SU-DHL-6 (cell line): ENCODE measurements at regions not wholly inside any gene's neighbourhood (a gene's known extent, or its start where the extent isn't known, plus 50 kb on each side); places are given as distances from the start of the nearest gene placed in this dataset.

Source experiments
- H2AFZ ChIP-seq: fragments of 200-600 bp; sonication (generic); 2 replicates; pipeline ENCODE4 v1.6.1; 2014; ENCODE audit warnings: low read depth, mild to moderate bottlenecking, moderate library complexity, mixed read lengths, antibody characterized with exemption, low read length; ENCODE audit not compliant: severe bottlenecking
- H3F3A ChIP-seq: fragments of 200-600 bp; shearing (Covaris generic); 2 replicates; pipeline ENCODE4 v1.6.0; 2016; ENCODE audit warnings: antibody characterized with exemption, mild to moderate bottlenecking; ENCODE audit not compliant: insufficient read depth
- H3K27ac ChIP-seq: fragments of 200-600 bp; sonication (generic); 2 replicates; pipeline ENCODE4 v1.5.1; 2016; ENCODE audit warnings: low read depth, mild to moderate bottlenecking, low read length, moderate library complexity, mixed read lengths
- H3K27me3 ChIP-seq: fragments of 200-600 bp; sonication (generic), shearing (Covaris generic); 2 replicates; pipeline ENCODE4 v1.6.0; 2014; ENCODE audit warnings: mild to moderate bottlenecking, low read length
- H3K36me3 ChIP-seq: fragments of 200-600 bp; sonication (generic); 2 replicates; pipeline ENCODE4 v1.6.1; 2014; ENCODE audit warnings: mild to moderate bottlenecking, low read length, mixed read lengths
- H3K4me2 ChIP-seq: fragments of 300-600, 200-600 bp; shearing (Covaris generic), sonication (generic); 2 replicates; pipeline ENCODE4 v1.6.0; 2014; ENCODE audit warnings: low read length, low read depth, mild to moderate bottlenecking; ENCODE audit not compliant: poor library complexity, severe bottlenecking
- H3K4me3 ChIP-seq: fragments of 200-600 bp; sonication (generic); 2 replicates; pipeline ENCODE4 v1.5.1; 2014; ENCODE audit warnings: antibody characterized with exemption, low read length, mild to moderate bottlenecking, mixed read lengths; ENCODE audit not compliant: insufficient read depth, poor library complexity, severe bottlenecking
- H3K79me2 ChIP-seq: fragments of 200-600 bp; sonication (generic); 2 replicates; pipeline ENCODE4 v1.6.1; 2014; ENCODE audit warnings: mild to moderate bottlenecking, low read length, moderate library complexity; ENCODE audit not compliant: insufficient read depth
- H3K9ac ChIP-seq: fragments of 200-600 bp; sonication (generic); 2 replicates; pipeline ENCODE4 v1.7.0; 2014; ENCODE audit warnings: mild to moderate bottlenecking, low read length
- H3K9me2 ChIP-seq: fragments of 200-600 bp; sonication (generic); replicated peaks from 2 replicates; pipeline ENCODE4 v1.6.1; 2014; ENCODE audit warnings: low read length; ENCODE audit not compliant: insufficient read depth
- H3K9me3 ChIP-seq: fragments of 200-600 bp; sonication (generic); 2 replicates; pipeline ENCODE4 v1.6.1; 2014; ENCODE audit warnings: low read length, mixed read lengths; ENCODE audit not compliant: insufficient read depth
- H4K20me1 ChIP-seq: fragments of 200-600 bp; sonication (generic); 2 replicates; pipeline ENCODE4 v1.6.1; 2014; ENCODE audit warnings: low read depth, mild to moderate bottlenecking, antibody characterized with exemption, low read length, moderate library complexity, mixed read lengths
- CTCF ChIP-seq: fragments of 200-600 bp; sonication (generic); IDR thresholded peaks from one replicate; pipeline ENCODE4 v1.5.1; 2017; ENCODE audit warnings: antibody characterized with exemption, mild to moderate bottlenecking, low read length, moderate library complexity; ENCODE audit not compliant: insufficient read depth, poor library complexity, severe bottlenecking
- EZH2phosphoT487 ChIP-seq: fragments of 200-600 bp; sonication (generic), shearing (Covaris generic); conservative IDR thresholded peaks from 2 replicates; pipeline ENCODE4 v1.6.1; 2018; ENCODE audit warnings: mild to moderate bottlenecking, antibody characterized with exemption, low read length, moderate library complexity, mixed read lengths

GRCh38 chr11:82355313-82355823, 378.3 kb downstream of the FAM181B start:
- H3F3A ChIP-seq = no peaks in the 10 kb centered on the region

GRCh38 chr11:82326853-82327252, 406.8 kb downstream of the FAM181B start:
- no peaks in the 10 kb centered on the region for H3F3A ChIP-seq
- H2AFZ ChIP-seq = no peak overlapping the region
- H3K79me2 ChIP-seq = no peaks in the 10 kb centered on the region

More at GRCh38 chr11:82355313-82355823, 378.3 kb downstream of the FAM181B start:
- no peaks in the 10 kb centered on the region for H3K9me3 ChIP-seq
- H3K9ac ChIP-seq = no peak overlapping the region
- H2AFZ ChIP-seq = no peak overlapping the region
- H3K27me3 ChIP-seq = no peaks in the 10 kb centered on the region
- no peaks in the 10 kb centered on the region for H3K36me3 ChIP-seq
- H3K79me2 ChIP-seq = no peaks in the 10 kb centered on the region
- no peak for TF ChIP-seq CTCF
- H3K4me2 ChIP-seq = no peak overlapping the region
- H3K27ac ChIP-seq = no peak overlapping the region
- no peaks in the 10 kb centered on the region for H4K20me1 ChIP-seq
- no peaks in the 10 kb centered on the region for H3K9me2 ChIP-seq
- H3K4me3 ChIP-seq = no peak overlapping the region

GRCh38 chr11:82321206-82321605, 412.5 kb downstream of the FAM181B start:
- Histone ChIP-seq H4K20me1 (no peaks in the 10 kb centered on the region), H3K27ac (no peak overlapping the region), H3K4me2 (no peak overlapping the region), H3K36me3 (no peaks in the 10 kb centered on the region), H3K9me3 (no peaks in the 10 kb centered on the region), H3K9ac (no peak overlapping the region), H3F3A (no peaks in the 10 kb centered on the region), H3K79me2 (no peaks in the 10 kb centered on the region), H2AFZ (no peak overlapping the region), H3K9me2 (no peaks in the 10 kb centered on the region), H3K27me3 (no peaks in the 10 kb centered on the region), H3K4me3 (no peak overlapping the region)
- no peak for TF ChIP-seq EZH2phosphoT487
- no peak for TF ChIP-seq CTCF

More at GRCh38 chr11:82326853-82327252, 406.8 kb downstream of the FAM181B start:
- Histone ChIP-seq H3K36me3 (no peaks in the 10 kb centered on the region), H3K4me2 (no peak overlapping the region), H4K20me1 (no peaks in the 10 kb centered on the region), H3K9ac (no peak overlapping the region), H3K9me3 (no peaks in the 10 kb centered on the region), H3K27ac (no peak overlapping the region), H3K9me2 (no peaks in the 10 kb centered on the region), H3K4me3 (no peak overlapping the region), H3K27me3 (no peaks in the 10 kb centered on the region)
- TF ChIP-seq CTCF (no peak), EZH2phosphoT487 (no peak)

- no peaks in the 10 kb centered on the region for H3K79me2 ChIP-seq
- H3K9me3 ChIP-seq = no peaks in the 10 kb centered on the region
- no peaks in the 10 kb centered on the region for H3K36me3 ChIP-seq
- no peak overlapping the region for H3K9ac ChIP-seq
- no peak overlapping the region for H3K4me2 ChIP-seq
- H3F3A ChIP-seq = no peaks in the 10 kb centered on the region
- peaks cover 4% of the 10 kb centered on the region; the same call in 1 of the 2 replicates for H4K20me1 ChIP-seq
- TF ChIP-seq CTCF = no peak
- no peak for TF ChIP-seq EZH2phosphoT487
- no peak overlapping the region for H3K27ac ChIP-seq
- H3K4me3 ChIP-seq = no peak overlapping the region
- no peaks in the 10 kb centered on the region for H3K27me3 ChIP-seq
- no peaks in the 10 kb centered on the region for H3K9me2 ChIP-seq
- H2AFZ ChIP-seq = no peak overlapping the region
These were observed 418.6 kb downstream of the FAM181B start for GRCh38 chr11:82315093-82315492.
